ENCODE measurements at regions not wholly inside any gene's neighbourhood (a gene's known extent, or its start where the extent isn't known, plus 50 kb on each side); places are given as distances from the start of the nearest gene placed in this dataset.

- no peak overlapping the region for H3K4me3 Mint-ChIP-seq
- H3K27me3 Mint-ChIP-seq (ENCODE audit: low read depth), result no peaks in the 10 kb centered on the region
- no peaks in the 10 kb centered on the region for H3K36me3 Mint-ChIP-seq
- peaks cover 2% of the 10 kb centered on the region for H3K4me1 Mint-ChIP-seq
- H3K9me3 Mint-ChIP-seq, result peaks cover 10% of the 10 kb centered on the region
- DNase-seq (ENCODE audit: low spot score in 2 of 2, unreplicated experiment in 2 of 2), result no peak
- TF ChIP-seq, protein P1, sequence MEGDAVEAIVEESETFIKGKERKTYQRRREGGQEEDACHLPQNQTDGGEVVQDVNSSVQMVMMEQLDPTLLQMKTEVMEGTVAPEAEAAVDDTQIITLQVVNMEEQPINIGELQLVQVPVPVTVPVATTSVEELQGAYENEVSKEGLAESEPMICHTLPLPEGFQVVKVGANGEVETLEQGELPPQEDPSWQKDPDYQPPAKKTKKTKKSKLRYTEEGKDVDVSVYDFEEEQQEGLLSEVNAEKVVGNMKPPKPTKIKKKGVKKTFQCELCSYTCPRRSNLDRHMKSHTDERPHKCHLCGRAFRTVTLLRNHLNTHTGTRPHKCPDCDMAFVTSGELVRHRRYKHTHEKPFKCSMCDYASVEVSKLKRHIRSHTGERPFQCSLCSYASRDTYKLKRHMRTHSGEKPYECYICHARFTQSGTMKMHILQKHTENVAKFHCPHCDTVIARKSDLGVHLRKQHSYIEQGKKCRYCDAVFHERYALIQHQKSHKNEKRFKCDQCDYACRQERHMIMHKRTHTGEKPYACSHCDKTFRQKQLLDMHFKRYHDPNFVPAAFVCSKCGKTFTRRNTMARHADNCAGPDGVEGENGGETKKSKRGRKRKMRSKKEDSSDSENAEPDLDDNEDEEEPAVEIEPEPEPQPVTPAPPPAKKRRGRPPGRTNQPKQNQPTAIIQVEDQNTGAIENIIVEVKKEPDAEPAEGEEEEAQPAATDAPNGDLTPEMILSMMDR (IDR thresholded peaks at IDR 0.05; ENCODE audit: unreplicated experiment), result no peak
- no peak overlapping the region for H3K27ac Mint-ChIP-seq
These were observed 95.3 kb upstream of the GUCY1A1 start for GRCh38 chr4:155571184-155571944.

DNA sequence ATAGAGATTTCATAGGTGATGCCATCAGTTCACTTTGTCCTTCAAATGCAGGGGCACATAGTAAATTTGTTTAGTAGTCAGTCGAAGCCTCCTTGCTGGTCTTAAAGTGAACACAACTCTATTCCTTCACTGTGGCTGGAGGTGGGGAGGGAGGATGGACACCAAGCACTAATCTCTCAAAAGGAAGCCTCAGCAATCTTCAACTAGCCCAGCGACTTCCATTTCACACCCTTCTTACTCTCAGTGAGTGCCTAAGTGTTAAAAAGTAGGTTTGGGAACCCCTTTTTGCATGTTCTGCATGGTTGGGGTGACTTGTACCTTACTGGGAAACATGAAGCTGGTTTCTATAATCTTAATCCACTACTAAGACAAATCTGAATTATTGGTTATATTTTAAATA, 96.0 kb upstream of the GUCY1A1 start:
- TF ChIP-seq, protein P1 (IDR thresholded peaks at IDR 0.05; ENCODE audit: unreplicated experiment), result no peak
- no peaks in the 10 kb centered on the region for H3K27me3 Mint-ChIP-seq (ENCODE audit: low read depth)
- peaks cover 2% of the 10 kb centered on the region for H3K4me1 Mint-ChIP-seq
- peaks cover 10% of the 10 kb centered on the region for H3K9me3 Mint-ChIP-seq
- H3K27ac Mint-ChIP-seq, result no peak overlapping the region
- no peak overlapping the region for H3K4me3 Mint-ChIP-seq
- no peak for DNase-seq (ENCODE audit: low spot score in 2 of 2, unreplicated experiment in 2 of 2)
- no peaks in the 10 kb centered on the region for H3K36me3 Mint-ChIP-seq

- TF ChIP-seq, protein P1 (IDR thresholded peaks at IDR 0.05; ENCODE audit: unreplicated experiment), result no peak
- no peaks in the 10 kb centered on the region for H3K27me3 Mint-ChIP-seq (ENCODE audit: low read depth)
- peaks cover 10% of the 10 kb centered on the region for H3K9me3 Mint-ChIP-seq
- peaks cover 2% of the 10 kb centered on the region for H3K4me1 Mint-ChIP-seq
- H3K27ac Mint-ChIP-seq, result no peak overlapping the region
- no peak for DNase-seq (ENCODE audit: low spot score in 2 of 2, unreplicated experiment in 2 of 2)
- no peaks in the 10 kb centered on the region for H3K36me3 Mint-ChIP-seq
- H3K4me3 Mint-ChIP-seq, result no peak overlapping the region
These were observed 96.6 kb upstream of the GUCY1A1 start for GRCh38 chr4:155569960-155570515.

GRCh38 chr4:155569471-155569870, 97.2 kb upstream of the GUCY1A1 start:
- Mint-ChIP-seq H3K27ac (no peak overlapping the region), H3K4me1 (peaks cover 2% of the 10 kb centered on the region), H3K4me3 (no peak overlapping the region), H3K27me3 (ENCODE audit: low read depth) (no peaks in the 10 kb centered on the region), H3K36me3 (no peaks in the 10 kb centered on the region), H3K9me3 (peaks cover 10% of the 10 kb centered on the region)
- DNase-seq (ENCODE audit: low spot score in 2 of 2, unreplicated experiment in 2 of 2), result no peak
- TF ChIP-seq, protein P1 (IDR thresholded peaks at IDR 0.05; ENCODE audit: unreplicated experiment), result no peak

DNA sequence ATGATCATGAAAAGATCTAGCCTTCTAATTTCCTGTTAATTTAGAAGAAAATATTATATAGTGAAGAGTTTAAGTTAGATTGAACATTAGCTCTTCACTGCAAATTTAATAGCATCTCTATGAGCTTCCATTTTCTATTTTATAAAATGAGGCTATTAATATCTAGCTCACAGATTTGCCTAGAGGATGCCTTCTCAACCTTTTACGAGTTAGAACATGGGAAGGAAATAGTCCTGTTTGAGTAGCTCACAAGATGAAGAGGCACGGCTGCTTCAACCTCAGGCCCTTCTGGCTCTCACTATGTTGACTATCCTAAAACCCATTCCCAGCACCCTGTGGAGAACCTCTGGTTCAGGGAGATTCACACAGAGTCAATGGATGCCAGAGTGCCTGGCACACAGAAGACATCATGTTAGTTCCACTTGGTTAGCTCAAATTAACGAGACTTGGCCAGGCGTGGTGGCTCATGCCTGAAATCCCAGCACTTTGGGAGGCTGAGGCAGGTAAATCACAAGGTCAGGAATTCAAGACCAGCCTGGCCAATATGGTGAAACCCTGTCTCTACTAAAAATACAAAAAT, 97.9 kb upstream of the GUCY1A1 start:
- no peak for DNase-seq (ENCODE audit: low spot score in 2 of 2, unreplicated experiment in 2 of 2)
- Mint-ChIP-seq H3K4me1 (peaks cover 2% of the 10 kb centered on the region), H3K4me3 (no peak overlapping the region), H3K27me3 (ENCODE audit: low read depth) (no peaks in the 10 kb centered on the region), H3K36me3 (no peaks in the 10 kb centered on the region), H3K9me3 (peaks cover 9% of the 10 kb centered on the region), H3K27ac (no peak overlapping the region)
- TF ChIP-seq, protein P1 (IDR thresholded peaks at IDR 0.05; ENCODE audit: unreplicated experiment), result no peak

All from mesothelial cell of epicardium (in vitro differentiated cells).